Left lobe of liver (tissue), 2 donors: ENCODE measurements at regions not wholly inside any gene's neighbourhood (a gene's known extent, or its start where the extent isn't known, plus 50 kb on each side); places are given as distances from the start of the nearest gene placed in this dataset.

Experiments
- ATAC-seq: fragments of 200-7000 bp; cut with Tn5 transposase; one replicate; pipeline ENCODE4 v1.9.1; 2020; ENCODE audit warnings: mild to moderate bottlenecking, moderate library complexity
- DNase-seq: peaks from one replicate; pipeline ENCODE4 v3.0.0-alpha.2; 2020; ENCODE audit warnings: low spot score
- donor health status: DM: no; HTN: no; CAD: no; lungs with moderate emphysema.
- donor health status: DM: no; HTN: yes; CAD: no.

- no peak for ATAC-seq
- no peak for DNase-seq
These were observed 210.4 kb downstream of the SNX19 start for GRCh38 chr11:130705670-130706421.

GRCh38 chr11:130706572-130706971, 209.7 kb downstream of the SNX19 start:
- ATAC-seq: no peak
- no peak for DNase-seq

GRCh38 chr11:130707217-130707616, 209.1 kb downstream of the SNX19 start:
- no peak for ATAC-seq
- DNase-seq: no peak

- no peak for DNase-seq
- no peak for ATAC-seq
These were observed 206.7 kb downstream of the SNX19 start for GRCh38 chr11:130709531-130709930.

- no peak for DNase-seq
- no peak for ATAC-seq
These were observed 206.3 kb downstream of the SNX19 start for GRCh38 chr11:130710021-130710420.

GRCh38 chr11:130710497-130711012, 205.7 kb downstream of the SNX19 start:
- DNase-seq (no peak), ATAC-seq (no peak)

GRCh38 chr11:130711193-130711592, 205.1 kb downstream of the SNX19 start:
- ATAC-seq (no peak), DNase-seq (no peak)

GRCh38 chr11:130712480-130712879, 203.8 kb downstream of the SNX19 start:
- ATAC-seq (no peak), DNase-seq (no peak)

GRCh38 chr11:130715085-130715876, 201.0 kb downstream of the SNX19 start:
- no peak for ATAC-seq

GRCh38 chr11:130715877-130716220, 200.4 kb downstream of the SNX19 start:
- ATAC-seq (no peak), DNase-seq (no peak)

More at GRCh38 chr11:130715085-130715876, 201.0 kb downstream of the SNX19 start:
- DNase-seq: no peak

- no peak for DNase-seq
- ATAC-seq: no peak
These were observed 198.2 kb downstream of the SNX19 start for GRCh38 chr11:130718120-130718519.

- ATAC-seq: no peak
- no peak for DNase-seq
These were observed 196.9 kb downstream of the SNX19 start for GRCh38 chr11:130719220-130719915.

GRCh38 chr11:130720232-130721022, 195.9 kb downstream of the SNX19 start:
- no peak for ATAC-seq
- no peak for DNase-seq

- DNase-seq (no peak), ATAC-seq (no peak)
These were observed 195.1 kb downstream of the SNX19 start for GRCh38 chr11:130721023-130721681.

GRCh38 chr11:130721736-130722135, 194.5 kb downstream of the SNX19 start:
- no peak for ATAC-seq
- DNase-seq: no peak

GRCh38 chr11:130722401-130722800, 193.9 kb downstream of the SNX19 start:
- DNase-seq: no peak

GRCh38 chr11:130725421-130726233, 190.7 kb downstream of the SNX19 start:
- no peak for DNase-seq
- no peak for ATAC-seq

More at GRCh38 chr11:130722401-130722800, 193.9 kb downstream of the SNX19 start:
- ATAC-seq: no peak

GRCh38 chr11:130726234-130727037, 189.8 kb downstream of the SNX19 start:
- no peak for ATAC-seq
- no peak for DNase-seq
